ENCODE measurements at regions not wholly inside any gene's neighbourhood (a gene's known extent, or its start where the extent isn't known, plus 50 kb on each side); places are given as distances from the start of the nearest gene placed in this dataset.
"Not testable (repeated sequence)": the region's sequence is repeated elsewhere in the genome, so short reads cannot be mapped to it uniquely, and the experiment has no call there.

DNA sequence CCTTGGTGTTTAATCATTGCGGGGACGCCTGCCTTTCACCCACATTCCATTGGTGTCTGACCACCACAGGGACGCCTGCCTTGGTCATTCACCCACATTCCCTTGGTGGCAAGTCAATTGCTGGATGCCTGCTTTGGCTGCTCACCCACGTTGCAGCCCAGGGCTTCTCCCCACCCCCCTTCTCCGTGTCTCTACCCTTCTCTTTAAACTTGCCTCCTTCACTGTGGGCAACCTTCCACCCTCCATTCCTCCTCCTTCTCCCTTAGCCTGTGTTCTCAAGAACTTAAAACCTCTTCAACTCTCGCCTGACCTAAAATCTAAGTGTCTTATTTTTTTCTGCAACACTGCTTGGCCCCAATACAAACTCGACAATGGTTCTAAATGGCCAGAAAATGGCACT is 115.6 kb upstream of the SLC4A7 start:
- TF ChIP-seq TAF1 (IDR thresholded peaks at IDR 0.05; ENCODE audit: borderline replicate concordance, low read depth, low read length); JUND (IDR thresholded peaks at IDR 0.05); MXI1 (IDR thresholded peaks at IDR 0.05; ENCODE audit: low read depth, low read length); EP300 (IDR thresholded peaks at IDR 0.05; ENCODE audit: borderline replicate concordance in 1 of 2, low read depth in 1 of 2, low read length in 1 of 2); RCOR1 (IDR thresholded peaks at IDR 0.05; ENCODE audit: low read length); RAD21 (IDR thresholded peaks at IDR 0.05; ENCODE audit: low read length); SMC3 (IDR thresholded peaks at IDR 0.05; ENCODE audit: low read depth, low read length); SIN3A (IDR thresholded peaks at IDR 0.05; ENCODE audit: borderline replicate concordance, low read depth, low read length): not testable (repeated sequence)
- TF ChIP-seq, protein P1, sequence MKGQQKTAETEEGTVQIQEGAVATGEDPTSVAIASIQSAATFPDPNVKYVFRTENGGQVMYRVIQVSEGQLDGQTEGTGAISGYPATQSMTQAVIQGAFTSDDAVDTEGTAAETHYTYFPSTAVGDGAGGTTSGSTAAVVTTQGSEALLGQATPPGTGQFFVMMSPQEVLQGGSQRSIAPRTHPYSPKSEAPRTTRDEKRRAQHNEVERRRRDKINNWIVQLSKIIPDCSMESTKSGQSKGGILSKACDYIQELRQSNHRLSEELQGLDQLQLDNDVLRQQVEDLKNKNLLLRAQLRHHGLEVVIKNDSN (IDR thresholded peaks at IDR 0.05; ENCODE audit: borderline replicate concordance, low read depth) = not testable (repeated sequence)
- TF ChIP-seq, protein P2, sequence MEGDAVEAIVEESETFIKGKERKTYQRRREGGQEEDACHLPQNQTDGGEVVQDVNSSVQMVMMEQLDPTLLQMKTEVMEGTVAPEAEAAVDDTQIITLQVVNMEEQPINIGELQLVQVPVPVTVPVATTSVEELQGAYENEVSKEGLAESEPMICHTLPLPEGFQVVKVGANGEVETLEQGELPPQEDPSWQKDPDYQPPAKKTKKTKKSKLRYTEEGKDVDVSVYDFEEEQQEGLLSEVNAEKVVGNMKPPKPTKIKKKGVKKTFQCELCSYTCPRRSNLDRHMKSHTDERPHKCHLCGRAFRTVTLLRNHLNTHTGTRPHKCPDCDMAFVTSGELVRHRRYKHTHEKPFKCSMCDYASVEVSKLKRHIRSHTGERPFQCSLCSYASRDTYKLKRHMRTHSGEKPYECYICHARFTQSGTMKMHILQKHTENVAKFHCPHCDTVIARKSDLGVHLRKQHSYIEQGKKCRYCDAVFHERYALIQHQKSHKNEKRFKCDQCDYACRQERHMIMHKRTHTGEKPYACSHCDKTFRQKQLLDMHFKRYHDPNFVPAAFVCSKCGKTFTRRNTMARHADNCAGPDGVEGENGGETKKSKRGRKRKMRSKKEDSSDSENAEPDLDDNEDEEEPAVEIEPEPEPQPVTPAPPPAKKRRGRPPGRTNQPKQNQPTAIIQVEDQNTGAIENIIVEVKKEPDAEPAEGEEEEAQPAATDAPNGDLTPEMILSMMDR (IDR thresholded peaks at IDR 0.05) = not testable (repeated sequence)
